GM19452 (cell line): ENCODE measurements at regions not wholly inside any gene's neighbourhood (a gene's known extent, or its start where the extent isn't known, plus 50 kb on each side); places are given as distances from the start of the nearest gene placed in this dataset.
"Not testable (repeated sequence)": the region's sequence is repeated elsewhere in the genome, so short reads cannot be mapped to it uniquely, and the experiment has no call there.

Experiments
- ATAC-seq: cut with Tn5 transposase; IDR thresholded peaks from one replicate; pipeline ENCODE4 v1.9.1; 2021; ENCODE audit not compliant: unreplicated experiment

GRCh38 chr3:59508273-59508672, 458.4 kb upstream of the CFAP20DC start:
- no peak for ATAC-seq

- ATAC-seq, result no peak
Observed at GRCh38 chr3:59506191-59506590, 456.4 kb upstream of the CFAP20DC start.

- no peak for ATAC-seq
Observed at GRCh38 chr3:59503441-59503840, 453.6 kb upstream of the CFAP20DC start.

GRCh38 chr3:59502806-59503205, 453.0 kb upstream of the CFAP20DC start:
- ATAC-seq, result no peak

- no peak for ATAC-seq
Observed at GRCh38 chr3:59499954-59500353, 450.1 kb upstream of the CFAP20DC start.

- ATAC-seq, result no peak
Observed at GRCh38 chr3:59499000-59499399, 449.2 kb upstream of the CFAP20DC start.

GRCh38 chr3:59496250-59496649, 446.4 kb upstream of the CFAP20DC start:
- ATAC-seq, result no peak

- not testable (repeated sequence) for ATAC-seq
Observed at GRCh38 chr3:59494969-59495368, 445.1 kb upstream of the CFAP20DC start.

GRCh38 chr3:59486520-59486919, 436.7 kb upstream of the CFAP20DC start:
- no peak for ATAC-seq

GRCh38 chr3:59483191-59483590, 433.4 kb upstream of the CFAP20DC start:
- no peak for ATAC-seq

- ATAC-seq, result no peak
Observed at GRCh38 chr3:59482684-59483083, 432.9 kb upstream of the CFAP20DC start.

- no peak for ATAC-seq
Observed at GRCh38 chr3:59481776-59482400, 432.1 kb upstream of the CFAP20DC start.

GRCh38 chr3:59480486-59480995, 430.7 kb upstream of the CFAP20DC start:
- ATAC-seq, result peak; percentile 95

GRCh38 chr3:59473636-59474035, 423.8 kb upstream of the CFAP20DC start:
- no peak for ATAC-seq

- ATAC-seq, result no peak
Observed at GRCh38 chr3:59472541-59472940, 422.7 kb upstream of the CFAP20DC start.

GRCh38 chr3:59469948-59470723, 420.3 kb upstream of the CFAP20DC start:
- ATAC-seq, result no peak

- ATAC-seq, result no peak
Observed at GRCh38 chr3:59467476-59467875, 417.7 kb upstream of the CFAP20DC start.

- ATAC-seq, result no peak
Observed at GRCh38 chr3:59464187-59464586, 414.4 kb upstream of the CFAP20DC start.

- ATAC-seq, result no peak
Observed at GRCh38 chr3:59463253-59463652, 413.4 kb upstream of the CFAP20DC start.

- no peak for ATAC-seq
Observed at GRCh38 chr3:59460068-59460467, 410.2 kb upstream of the CFAP20DC start.

GRCh38 chr3:59456852-59457485, 407.1 kb upstream of the CFAP20DC start:
- ATAC-seq, result peak; percentile 94
